ENCODE measurements at regions not wholly inside any gene's neighbourhood (a gene's known extent, or its start where the extent isn't known, plus 50 kb on each side); places are given as distances from the start of the nearest gene placed in this dataset.
"Not testable (repeated sequence)": the region's sequence is repeated elsewhere in the genome, so short reads cannot be mapped to it uniquely, and the experiment has no call there.

GRCh38 chr1:117734403-117734802 is 128.6 kb downstream of the TENT5C start:
- no peak overlapping the region for H3K27ac ChIP-seq (ENCODE audit: low read depth, low read length)
- no peak overlapping the region for H3K4me2 ChIP-seq (ENCODE audit: low read length)
- H3K18ac ChIP-seq (ENCODE audit: low read length), result no peak overlapping the region
- H3K4me1 ChIP-seq (ENCODE audit: control insufficient read depth, low read depth, low read length), result no peaks in the 10 kb centered on the region
- H2BK5ac ChIP-seq (ENCODE audit: low read length), result no peak overlapping the region
- H4K5ac ChIP-seq (ENCODE audit: low read length), result no peak overlapping the region
- no peak overlapping the region for H2BK120ac ChIP-seq (ENCODE audit: low read depth, low read length)
- no peak overlapping the region for H3K23ac ChIP-seq (ENCODE audit: low read length)
- H2AK5ac ChIP-seq (ENCODE audit: low read length), result no peak overlapping the region
- H3K4me3 ChIP-seq (ENCODE audit: low read length), result no peak overlapping the region
- H3K27me3 ChIP-seq (ENCODE audit: insufficient read depth, low read length, poor library complexity), result no peaks in the 10 kb centered on the region
- no peak overlapping the region for H3K56ac ChIP-seq (ENCODE audit: low read length)
- no peaks in the 10 kb centered on the region for H3K36me3 ChIP-seq (ENCODE audit: control insufficient read depth, insufficient read depth, low read length)
- H3K9ac ChIP-seq (ENCODE audit: low read length), result no peak overlapping the region
- no peak for DNase-seq
- H3K79me1 ChIP-seq (ENCODE audit: low read length), result no peaks in the 10 kb centered on the region
- H4K8ac ChIP-seq (ENCODE audit: low read depth, low read length), result no peak overlapping the region
- H3K4ac ChIP-seq (ENCODE audit: low read depth, low read length), result no peak overlapping the region
- H2BK15ac ChIP-seq (replicated peaks; ENCODE audit: low read depth), result no peak overlapping the region
- H3K79me2 ChIP-seq (ENCODE audit: control insufficient read depth, insufficient read depth, low read length), result no peaks in the 10 kb centered on the region
- WGBS (ENCODE audit: extremely low coverage, insufficient coverage, low lambda C conversion rate), result no CpG with 5 or more reads among the region's 3 CpGs

GRCh38 chr1:117735045-117735992 is 129.5 kb downstream of the TENT5C start:
- Histone ChIP-seq H2BK5ac (ENCODE audit: low read length) (no peak overlapping the region), H3K36me3 (ENCODE audit: control insufficient read depth, insufficient read depth, low read length) (no peaks in the 10 kb centered on the region), H3K4me2 (ENCODE audit: low read length) (no peak overlapping the region), H2AK5ac (ENCODE audit: low read length) (no peak overlapping the region), H3K4ac (ENCODE audit: low read depth, low read length) (no peak overlapping the region), H2BK120ac (ENCODE audit: low read depth, low read length) (no peak overlapping the region), H3K4me1 (ENCODE audit: control insufficient read depth, low read depth, low read length) (no peaks in the 10 kb centered on the region), H3K27ac (ENCODE audit: low read depth, low read length) (no peak overlapping the region), H4K8ac (ENCODE audit: low read depth, low read length) (no peak overlapping the region), H2BK15ac (replicated peaks; ENCODE audit: low read depth) (no peak overlapping the region), H3K9ac (ENCODE audit: low read length) (no peak overlapping the region), H4K5ac (ENCODE audit: low read length) (no peak overlapping the region), H3K27me3 (ENCODE audit: insufficient read depth, low read length, poor library complexity) (no peaks in the 10 kb centered on the region), H3K79me2 (ENCODE audit: control insufficient read depth, insufficient read depth, low read length) (no peaks in the 10 kb centered on the region), H3K56ac (ENCODE audit: low read length) (no peak overlapping the region), H3K18ac (ENCODE audit: low read length) (no peak overlapping the region), H3K23ac (ENCODE audit: low read length) (no peak overlapping the region), H3K4me3 (ENCODE audit: low read length) (no peak overlapping the region), H3K79me1 (ENCODE audit: low read length) (no peaks in the 10 kb centered on the region)
- WGBS (ENCODE audit: extremely low coverage, insufficient coverage, low lambda C conversion rate), result no CpG with 5 or more reads among the region's 2 CpGs
- DNase-seq, result peak; percentile 45

- H2BK120ac ChIP-seq (ENCODE audit: low read depth, low read length), result no peak overlapping the region
- no peaks in the 10 kb centered on the region for H3K79me1 ChIP-seq (ENCODE audit: low read length)
- H3K4me2 ChIP-seq (ENCODE audit: low read length), result no peak overlapping the region
- no peak overlapping the region for H2AK5ac ChIP-seq (ENCODE audit: low read length)
- no peak overlapping the region for H3K56ac ChIP-seq (ENCODE audit: low read length)
- no peak for DNase-seq
- no peak overlapping the region for H3K4ac ChIP-seq (ENCODE audit: low read depth, low read length)
- H3K23ac ChIP-seq (ENCODE audit: low read length), result no peak overlapping the region
- no peaks in the 10 kb centered on the region for H3K79me2 ChIP-seq (ENCODE audit: control insufficient read depth, insufficient read depth, low read length)
- no peak overlapping the region for H3K4me3 ChIP-seq (ENCODE audit: low read length)
- H3K27me3 ChIP-seq (ENCODE audit: insufficient read depth, low read length, poor library complexity), result no peaks in the 10 kb centered on the region
- H3K4me1 ChIP-seq (ENCODE audit: control insufficient read depth, low read depth, low read length), result no peaks in the 10 kb centered on the region
- WGBS (ENCODE audit: extremely low coverage, insufficient coverage, low lambda C conversion rate), result no CpG with 5 or more reads among the region's 1 CpG
- no peak overlapping the region for H3K27ac ChIP-seq (ENCODE audit: low read depth, low read length)
- H2BK5ac ChIP-seq (ENCODE audit: low read length), result no peak overlapping the region
- H4K5ac ChIP-seq (ENCODE audit: low read length), result no peak overlapping the region
- no peaks in the 10 kb centered on the region for H3K36me3 ChIP-seq (ENCODE audit: control insufficient read depth, insufficient read depth, low read length)
- H2BK15ac ChIP-seq (replicated peaks; ENCODE audit: low read depth), result no peak overlapping the region
- no peak overlapping the region for H3K18ac ChIP-seq (ENCODE audit: low read length)
- H3K9ac ChIP-seq (ENCODE audit: low read length), result no peak overlapping the region
- no peak overlapping the region for H4K8ac ChIP-seq (ENCODE audit: low read depth, low read length)
These were observed 133.7 kb downstream of the TENT5C start for GRCh38 chr1:117739504-117739903.

- Histone ChIP-seq H3K27me3 (ENCODE audit: insufficient read depth, low read length, poor library complexity) (no peaks in the 10 kb centered on the region), H2BK5ac (ENCODE audit: low read length) (no peak overlapping the region), H4K8ac (ENCODE audit: low read depth, low read length) (no peak overlapping the region), H3K23ac (ENCODE audit: low read length) (no peak overlapping the region), H3K18ac (ENCODE audit: low read length) (no peak overlapping the region), H3K36me3 (ENCODE audit: control insufficient read depth, insufficient read depth, low read length) (no peaks in the 10 kb centered on the region), H2BK120ac (ENCODE audit: low read depth, low read length) (no peak overlapping the region), H3K9ac (ENCODE audit: low read length) (no peak overlapping the region), H3K4ac (ENCODE audit: low read depth, low read length) (no peak overlapping the region), H3K4me3 (ENCODE audit: low read length) (no peak overlapping the region), H2AK5ac (ENCODE audit: low read length) (no peak overlapping the region), H4K5ac (ENCODE audit: low read length) (no peak overlapping the region), H3K79me1 (ENCODE audit: low read length) (no peaks in the 10 kb centered on the region), H3K27ac (ENCODE audit: low read depth, low read length) (no peak overlapping the region), H3K56ac (ENCODE audit: low read length) (no peak overlapping the region), H3K4me1 (ENCODE audit: control insufficient read depth, low read depth, low read length) (no peaks in the 10 kb centered on the region), H3K4me2 (ENCODE audit: low read length) (no peak overlapping the region), H2BK15ac (replicated peaks; ENCODE audit: low read depth) (no peak overlapping the region), H3K79me2 (ENCODE audit: control insufficient read depth, insufficient read depth, low read length) (no peaks in the 10 kb centered on the region)
- WGBS (ENCODE audit: extremely low coverage, insufficient coverage, low lambda C conversion rate), result no CpG with 5 or more reads among the region's 3 CpGs
- no peak for DNase-seq
These were observed 134.6 kb downstream of the TENT5C start for GRCh38 chr1:117740496-117740895.

- H2BK15ac ChIP-seq (replicated peaks; ENCODE audit: low read depth); H3K23ac ChIP-seq (ENCODE audit: low read length); H3K9ac ChIP-seq (ENCODE audit: low read length); H3K27me3 ChIP-seq (ENCODE audit: insufficient read depth, low read length, poor library complexity); H3K56ac ChIP-seq (ENCODE audit: low read length); H3K4me1 ChIP-seq (ENCODE audit: control insufficient read depth, low read depth, low read length); H3K4me2 ChIP-seq (ENCODE audit: low read length); H3K36me3 ChIP-seq (ENCODE audit: control insufficient read depth, insufficient read depth, low read length); H4K8ac ChIP-seq (ENCODE audit: low read depth, low read length); H3K27ac ChIP-seq (ENCODE audit: low read depth, low read length); H2BK120ac ChIP-seq (ENCODE audit: low read depth, low read length); H3K4ac ChIP-seq (ENCODE audit: low read depth, low read length); H2AK5ac ChIP-seq (ENCODE audit: low read length); H3K79me1 ChIP-seq (ENCODE audit: low read length); H3K4me3 ChIP-seq (ENCODE audit: low read length); DNase-seq; H3K79me2 ChIP-seq (ENCODE audit: control insufficient read depth, insufficient read depth, low read length); H2BK5ac ChIP-seq (ENCODE audit: low read length); H3K18ac ChIP-seq (ENCODE audit: low read length); H4K5ac ChIP-seq (ENCODE audit: low read length): not testable (repeated sequence)
These were observed 140.7 kb downstream of the TENT5C start for GRCh38 chr1:117746565-117746964.

- H3K4me2 ChIP-seq (ENCODE audit: low read length), result no peak overlapping the region
- H4K5ac ChIP-seq (ENCODE audit: low read length), result no peak overlapping the region
These were observed 141.8 kb downstream of the TENT5C start for GRCh38 chr1:117747605-117748004.

More at GRCh38 chr1:117747605-117748004, 141.8 kb downstream of the TENT5C start:
- H3K79me2 ChIP-seq (ENCODE audit: control insufficient read depth, insufficient read depth, low read length), result no peaks in the 10 kb centered on the region
- no peak overlapping the region for H3K4ac ChIP-seq (ENCODE audit: low read depth, low read length)
- no peak overlapping the region for H3K9ac ChIP-seq (ENCODE audit: low read length)
- no peak overlapping the region for H3K4me3 ChIP-seq (ENCODE audit: low read length)
- no peak overlapping the region for H3K23ac ChIP-seq (ENCODE audit: low read length)
- no peak overlapping the region for H2BK5ac ChIP-seq (ENCODE audit: low read length)
- no peak overlapping the region for H2AK5ac ChIP-seq (ENCODE audit: low read length)
- H2BK120ac ChIP-seq (ENCODE audit: low read depth, low read length), result no peak overlapping the region
- no peaks in the 10 kb centered on the region for H3K36me3 ChIP-seq (ENCODE audit: control insufficient read depth, insufficient read depth, low read length)
- H3K56ac ChIP-seq (ENCODE audit: low read length), result no peak overlapping the region
- H2BK15ac ChIP-seq (replicated peaks; ENCODE audit: low read depth), result no peak overlapping the region
- no peak for DNase-seq
- no peaks in the 10 kb centered on the region for H3K27me3 ChIP-seq (ENCODE audit: insufficient read depth, low read length, poor library complexity)
- H3K18ac ChIP-seq (ENCODE audit: low read length), result no peak overlapping the region
- H3K4me1 ChIP-seq (ENCODE audit: control insufficient read depth, low read depth, low read length), result no peaks in the 10 kb centered on the region
- H3K79me1 ChIP-seq (ENCODE audit: low read length), result no peaks in the 10 kb centered on the region
- WGBS (ENCODE audit: extremely low coverage, insufficient coverage, low lambda C conversion rate), result no CpG with 5 or more reads among the region's 2 CpGs
- no peak overlapping the region for H3K27ac ChIP-seq (ENCODE audit: low read depth, low read length)
- H4K8ac ChIP-seq (ENCODE audit: low read depth, low read length), result no peak overlapping the region

Data from mesendoderm (in vitro differentiated cells).